Left ventricle myocardium inferior (tissue), 1 donor: ENCODE measurements at regions not wholly inside any gene's neighbourhood (a gene's known extent, or its start where the extent isn't known, plus 50 kb on each side); places are given as distances from the start of the nearest gene placed in this dataset.

Experiments used
- DNase-seq: peaks from one replicate; pipeline ENCODE4 v3.0.0-alpha.2; 2020
- H3K27ac ChIP-seq: fragments of 200-600 bp; replicated peaks from 2 replicates; pipeline ENCODE4 v1.8.0; 2021
- H3K27me3 ChIP-seq: fragments of 200-600 bp; 2 replicates; pipeline ENCODE4 v1.8.0; 2021; ENCODE audit warnings: low read depth
- H3K36me3 ChIP-seq: fragments of 200-600 bp; 2 replicates; pipeline ENCODE4 v1.8.0; 2021
- H3K4me1 ChIP-seq: fragments of 200-600 bp; 2 replicates; pipeline ENCODE4 v1.8.0; 2021
- H3K4me3 ChIP-seq: fragments of 200-600 bp; 2 replicates; pipeline ENCODE4 v1.8.0; 2021; ENCODE audit warnings: mild to moderate bottlenecking, moderate library complexity
- H3K9me3 ChIP-seq: fragments of 200-600 bp; replicated peaks from 2 replicates; pipeline ENCODE4 v1.8.0; 2021
- CTCF ChIP-seq: fragments of 200-600 bp; IDR thresholded peaks from 2 replicates; pipeline ENCODE4 v1.8.0; 2021; ENCODE audit warnings: antibody characterized with exemption, mild to moderate bottlenecking, borderline replicate concordance
- intact Hi-C: fragments of 100-400 bp; cut with micrococcal nuclease; formaldehyde crosslinking; loops from one replicate; pipeline ENCODE4 v1.11.0; 2022
- donor health status: DM: no; HTN: yes; CAD: no; lungs with severe emphysema.

GRCh38 chr16:6970171-6970857, 362.3 kb upstream of the RBFOX1 start:
- Histone ChIP-seq H3K36me3 (no peaks in the 10 kb centered on the region), H3K4me3 (no peak overlapping the region), H3K27me3 (peaks cover 20% of the 10 kb centered on the region), H3K9me3 (no peaks in the 10 kb centered on the region), H3K27ac (no peak overlapping the region), H3K4me1 (no peaks in the 10 kb centered on the region)
- no peak for TF ChIP-seq CTCF
- intact Hi-C loops = no loop called here
- DNase-seq = no peak

GRCh38 chr16:6969594-6969993, 363.1 kb upstream of the RBFOX1 start:
- Histone ChIP-seq H3K27ac (no peak overlapping the region), H3K4me1 (no peaks in the 10 kb centered on the region), H3K36me3 (no peaks in the 10 kb centered on the region), H3K4me3 (no peak overlapping the region), H3K27me3 (peaks cover 17% of the 10 kb centered on the region), H3K9me3 (no peaks in the 10 kb centered on the region)
- intact Hi-C loops = no loop called here
- no peak for TF ChIP-seq CTCF
- DNase-seq = no peak

GRCh38 chr16:6967796-6968320, 364.8 kb upstream of the RBFOX1 start:
- H3K36me3 ChIP-seq = no peaks in the 10 kb centered on the region
- no peaks in the 10 kb centered on the region for H3K4me1 ChIP-seq
- DNase-seq = no peak
- peaks cover 17% of the 10 kb centered on the region for H3K27me3 ChIP-seq
- H3K9me3 ChIP-seq = no peaks in the 10 kb centered on the region
- intact Hi-C loops = no loop called here
- TF ChIP-seq CTCF = no peak
- no peak overlapping the region for H3K27ac ChIP-seq
- no peak overlapping the region for H3K4me3 ChIP-seq

- no peak for DNase-seq
- intact Hi-C loops = no loop called here
- no peaks in the 10 kb centered on the region for H3K36me3 ChIP-seq
Measured at GRCh38 chr16:6966925-6967324, 365.7 kb upstream of the RBFOX1 start.

GRCh38 chr16:6964679-6965078, 368.0 kb upstream of the RBFOX1 start:
- Histone ChIP-seq H3K27ac (no peak overlapping the region), H3K9me3 (no peaks in the 10 kb centered on the region), H3K36me3 (no peaks in the 10 kb centered on the region), H3K4me3 (no peak overlapping the region), H3K27me3 (peaks cover 11% of the 10 kb centered on the region), H3K4me1 (no peaks in the 10 kb centered on the region)
- DNase-seq = no peak
- TF ChIP-seq CTCF = no peak
- intact Hi-C loops = no loop called here

More at GRCh38 chr16:6966925-6967324, 365.7 kb upstream of the RBFOX1 start:
- Histone ChIP-seq H3K4me1 (no peaks in the 10 kb centered on the region), H3K9me3 (no peaks in the 10 kb centered on the region), H3K27ac (no peak overlapping the region), H3K4me3 (no peak overlapping the region), H3K27me3 (peaks cover 17% of the 10 kb centered on the region)
- TF ChIP-seq CTCF = no peak
